ENCODE measurements at regions not wholly inside any gene's neighbourhood (a gene's known extent, or its start where the extent isn't known, plus 50 kb on each side); places are given as distances from the start of the nearest gene placed in this dataset.

- Histone ChIP-seq H3K27me3 (no peaks in the 10 kb centered on the region), H3K36me3 (no peaks in the 10 kb centered on the region), H3K9me3 (no peaks in the 10 kb centered on the region), H3K27ac (no peak overlapping the region), H3K4me1 (no peaks in the 10 kb centered on the region), H3K4me3 (no peak overlapping the region)
- intact Hi-C loops (cut with DNase I; ENCODE audit: low total_unique reads) = no loop called here
- no peak for TF ChIP-seq CTCF (IDR thresholded peaks at IDR 0.05)
- no peak for TF ChIP-seq POLR2AphosphoS5 (IDR thresholded peaks at IDR 0.05)
- no peak for TF ChIP-seq POLR2A (IDR thresholded peaks at IDR 0.05)
- no peak for DNase-seq (ENCODE audit: low spot score in 2 of 2)
These were observed 631.6 kb downstream of the TECRL start for GRCh38 chr4:63777601-63778000.

- TF ChIP-seq POLR2AphosphoS5 (IDR thresholded peaks at IDR 0.05) (no peak), CTCF (IDR thresholded peaks at IDR 0.05) (no peak)
- H3K4me3 ChIP-seq = no peak overlapping the region
- H3K27ac ChIP-seq = no peak overlapping the region
- H3K4me1 ChIP-seq = no peaks in the 10 kb centered on the region
- no peaks in the 10 kb centered on the region for H3K27me3 ChIP-seq
- no peaks in the 10 kb centered on the region for H3K9me3 ChIP-seq
- no peak for DNase-seq (ENCODE audit: low spot score in 2 of 2)
- H3K36me3 ChIP-seq = no peaks in the 10 kb centered on the region
- intact Hi-C loops (cut with DNase I; ENCODE audit: low total_unique reads) = no loop called here
These were observed 644.9 kb downstream of the TECRL start for GRCh38 chr4:63764400-63764799.

- H3K27me3 ChIP-seq = no peaks in the 10 kb centered on the region
- TF ChIP-seq POLR2A (IDR thresholded peaks at IDR 0.05) (no peak), CTCF (IDR thresholded peaks at IDR 0.05) (no peak), POLR2AphosphoS5 (IDR thresholded peaks at IDR 0.05) (no peak)
These were observed 651.3 kb downstream of the TECRL start for GRCh38 chr4:63757929-63758328.

GRCh38 chr4:63742882-63743281 lies 666.4 kb downstream of the TECRL start:
- peaks cover 0 to 7% of the 10 kb centered on the region in 2 donors for H3K9me3 ChIP-seq
- DNase-seq (ENCODE audit: low spot score in 2 of 2) = no peak
- peaks cover 5% of the 10 kb centered on the region for H3K36me3 ChIP-seq
- TF ChIP-seq POLR2A (IDR thresholded peaks at IDR 0.05) (no peak), POLR2AphosphoS5 (IDR thresholded peaks at IDR 0.05) (no peak), CTCF (IDR thresholded peaks at IDR 0.05) (no peak)
- H3K4me1 ChIP-seq = no peaks in the 10 kb centered on the region
- intact Hi-C loops (cut with DNase I; ENCODE audit: low total_unique reads) = loop anchor here (5.0 kb wide), 1 partner anchor 599 kb away; no protein-coding TSS in a partner anchor
- no peak overlapping the region for H3K27ac ChIP-seq
- H3K4me3 ChIP-seq = no peak overlapping the region
- no peaks in the 10 kb centered on the region for H3K27me3 ChIP-seq

More at GRCh38 chr4:63757929-63758328, 651.3 kb downstream of the TECRL start:
- Histone ChIP-seq H3K9me3 (no peaks in the 10 kb centered on the region), H3K27ac (no peak overlapping the region), H3K4me3 (no peak overlapping the region), H3K4me1 (no peaks in the 10 kb centered on the region), H3K36me3 (no peaks in the 10 kb centered on the region)
- no peak for DNase-seq (ENCODE audit: low spot score in 2 of 2)
- intact Hi-C loops (cut with DNase I; ENCODE audit: low total_unique reads) = no loop called here

GRCh38 chr4:63729519-63729918 lies 679.7 kb downstream of the TECRL start:
- intact Hi-C loops (cut with DNase I; ENCODE audit: low total_unique reads) = no loop called here
- no peak overlapping the region for H3K27ac ChIP-seq
- no peaks in the 10 kb centered on the region for H3K4me1 ChIP-seq
- H3K27me3 ChIP-seq = no peaks in the 10 kb centered on the region
- no peak overlapping the region for H3K4me3 ChIP-seq
- no peaks in the 10 kb centered on the region for H3K36me3 ChIP-seq
- no peaks in the 10 kb centered on the region for H3K9me3 ChIP-seq
- TF ChIP-seq CTCF (IDR thresholded peaks at IDR 0.05) = no peak
- no peak for DNase-seq (ENCODE audit: low spot score in 2 of 2)
